Activated CD4-positive, alpha-beta T cell treated with anti-CD3 and anti-CD28 coated beads for 36 hours (primary cell): ENCODE measurements at regions not wholly inside any gene's neighbourhood (a gene's known extent, or its start where the extent isn't known, plus 50 kb on each side); places are given as distances from the start of the nearest gene placed in this dataset.
"Not testable (repeated sequence)": the region's sequence is repeated elsewhere in the genome, so short reads cannot be mapped to it uniquely, and the experiment has no call there.

ENCODE experiments used
- ATAC-seq: fragments of 200-7000 bp; cut with Tn5 transposase; one replicate; pipeline ENCODE4 v1.10.0; 2021; ENCODE audit warnings: mild to moderate bottlenecking, moderate library complexity
- CTCF ChIA-PET: fragments of 350-600 bp; sonication (Branson Sonifier 250); formaldehyde crosslinking; loops from one replicate; lab custom pipeline; 2021; ENCODE audit warnings: antibody characterized with exemption; lab: Charles Lee
- POLR2A ChIA-PET: fragments of 350-600 bp; sonication (Branson Sonifier 250); formaldehyde crosslinking; loops from one replicate; lab custom pipeline; 2021; ENCODE audit warnings: antibody characterized with exemption, inconsistent platforms; lab: Charles Lee
- DNase-seq: peaks from one replicate; pipeline ENCODE4 v3.0.0-alpha.2; 2020
- H3K27ac Mint-ChIP-seq: one replicate; pipeline ENCODE4 v1.8.0; 2021; ENCODE audit warnings: mixed read lengths
- H3K27me3 Mint-ChIP-seq: one replicate; pipeline ENCODE4 v1.8.0; 2021; ENCODE audit warnings: mixed read lengths
- H3K36me3 Mint-ChIP-seq: one replicate; pipeline ENCODE4 v1.8.0; 2021; ENCODE audit warnings: low read depth, mixed read lengths
- H3K4me1 Mint-ChIP-seq: one replicate; pipeline ENCODE4 v1.8.0; 2021; ENCODE audit warnings: mixed read lengths
- H3K4me3 Mint-ChIP-seq: one replicate; pipeline ENCODE4 v1.8.0; 2021; ENCODE audit warnings: mild to moderate bottlenecking, moderate library complexity, mixed read lengths
- H3K9me3 Mint-ChIP-seq: one replicate; pipeline ENCODE4 v1.8.0; 2021; ENCODE audit warnings: low read depth, mixed read lengths
- intact Hi-C, 2 experiments: fragments of 100-400 bp; cut with DNase I in 1 of 2; cut with micrococcal nuclease in 1 of 2; formaldehyde crosslinking; loops; one replicate each; pipeline versions ENCODE4 v1.14.2 to v1.15.1; 2022 to 2024; cut with DNase I, micrococcal nuclease

GRCh38 chr18:42533009-42533575 lies 578.1 kb downstream of the PIK3C3 start:
- POLR2A ChIA-PET: no interaction called here
- CTCF ChIA-PET: no interaction called here
- ATAC-seq (no peak), DNase-seq (no peak)
- H3K27ac Mint-ChIP-seq: no peak overlapping the region
- H3K27me3 Mint-ChIP-seq: no peaks in the 10 kb centered on the region
- intact Hi-C loops: no loop called here
- no peaks in the 10 kb centered on the region for H3K9me3 Mint-ChIP-seq
- H3K36me3 Mint-ChIP-seq: no peaks in the 10 kb centered on the region
- H3K4me3 Mint-ChIP-seq: no peak overlapping the region
- no peaks in the 10 kb centered on the region for H3K4me1 Mint-ChIP-seq

- H3K4me1 Mint-ChIP-seq: no peaks in the 10 kb centered on the region
- no peak overlapping the region for H3K4me3 Mint-ChIP-seq
- H3K27me3 Mint-ChIP-seq: no peaks in the 10 kb centered on the region
- H3K36me3 Mint-ChIP-seq: no peaks in the 10 kb centered on the region
- H3K27ac Mint-ChIP-seq: no peak overlapping the region
- CTCF ChIA-PET: no interaction called here
- no peak for ATAC-seq
- no peaks in the 10 kb centered on the region for H3K9me3 Mint-ChIP-seq
- no peak for DNase-seq
- POLR2A ChIA-PET: no interaction called here
- intact Hi-C loops: no loop called here
These were observed 578.6 kb downstream of the PIK3C3 start for GRCh38 chr18:42533616-42534015.

DNA sequence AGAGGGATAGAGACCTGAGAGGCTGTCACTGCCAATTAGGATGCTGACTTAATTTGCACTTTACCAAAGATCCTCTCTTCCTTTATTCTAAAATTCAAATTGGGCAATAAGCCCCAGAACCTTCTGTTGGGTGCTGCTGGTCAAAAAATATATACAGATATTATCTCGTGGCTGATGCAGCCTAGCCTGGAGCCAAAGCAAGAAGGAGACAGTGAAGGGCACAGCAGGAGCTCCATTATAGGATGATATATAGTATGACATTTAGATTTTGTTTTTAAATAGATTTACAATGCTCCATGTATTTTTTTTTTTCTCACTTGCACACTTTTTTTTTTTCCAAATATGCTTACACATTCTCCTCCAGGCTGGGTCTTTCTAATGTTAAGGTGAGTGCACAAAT lies 579.3 kb downstream of the PIK3C3 start:
- CTCF ChIA-PET: no interaction called here
- Mint-ChIP-seq H3K36me3 (no peaks in the 10 kb centered on the region), H3K4me3 (no peak overlapping the region), H3K27ac (no peak overlapping the region), H3K9me3 (no peaks in the 10 kb centered on the region), H3K27me3 (no peaks in the 10 kb centered on the region), H3K4me1 (no peaks in the 10 kb centered on the region)
- POLR2A ChIA-PET: interaction anchor here (0.7 kb wide), 1 partner anchor 242 kb away, joined by 5 read pairs; no protein-coding TSS in a partner anchor
- intact Hi-C loops: no loop called here
- DNase-seq (no peak), ATAC-seq (no peak)

DNA sequence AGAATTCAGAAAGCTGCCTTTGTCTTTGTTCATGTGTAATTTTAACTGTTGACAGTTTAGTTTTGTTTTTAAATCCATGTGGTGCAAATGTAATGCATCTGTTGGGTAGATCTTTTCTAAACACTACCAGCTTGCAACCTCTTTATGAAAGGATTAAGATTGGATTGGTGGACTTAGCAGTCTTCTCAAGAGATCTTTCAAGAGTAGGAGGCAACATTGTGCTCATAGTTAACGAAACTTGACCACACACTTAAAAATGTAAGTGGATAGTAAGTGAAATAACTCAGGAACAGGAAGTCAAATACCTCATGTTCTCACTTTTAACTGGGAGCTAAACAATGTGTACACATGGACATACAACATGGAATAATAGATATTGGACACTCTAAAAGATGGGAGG lies 579.0 kb downstream of the RIT2 start:
- ChIA-PET POLR2A (no interaction called here), CTCF (no interaction called here)
- no peaks in the 10 kb centered on the region for H3K27me3 Mint-ChIP-seq
- no peak overlapping the region for H3K4me3 Mint-ChIP-seq
- no peak overlapping the region for H3K27ac Mint-ChIP-seq
- H3K9me3 Mint-ChIP-seq: no peaks in the 10 kb centered on the region
- intact Hi-C loops: no loop called here
- no peak for DNase-seq
- ATAC-seq: no peak
- H3K4me1 Mint-ChIP-seq: no peaks in the 10 kb centered on the region
- no peaks in the 10 kb centered on the region for H3K36me3 Mint-ChIP-seq

GRCh38 chr18:42537291-42537690 lies 578.2 kb downstream of the RIT2 start:
- no peaks in the 10 kb centered on the region for H3K4me1 Mint-ChIP-seq
- no peaks in the 10 kb centered on the region for H3K36me3 Mint-ChIP-seq
- POLR2A ChIA-PET: no interaction called here
- H3K27me3 Mint-ChIP-seq: no peaks in the 10 kb centered on the region
- H3K4me3 Mint-ChIP-seq: no peak overlapping the region
- no peak overlapping the region for H3K27ac Mint-ChIP-seq
- intact Hi-C loops: no loop called here
- no peak for DNase-seq
- CTCF ChIA-PET: interaction anchor here (0.5 kb wide), 1 partner anchor 1709 kb away, joined by 3 read pairs; no protein-coding TSS in a partner anchor
- no peaks in the 10 kb centered on the region for H3K9me3 Mint-ChIP-seq
- ATAC-seq: no peak

DNA sequence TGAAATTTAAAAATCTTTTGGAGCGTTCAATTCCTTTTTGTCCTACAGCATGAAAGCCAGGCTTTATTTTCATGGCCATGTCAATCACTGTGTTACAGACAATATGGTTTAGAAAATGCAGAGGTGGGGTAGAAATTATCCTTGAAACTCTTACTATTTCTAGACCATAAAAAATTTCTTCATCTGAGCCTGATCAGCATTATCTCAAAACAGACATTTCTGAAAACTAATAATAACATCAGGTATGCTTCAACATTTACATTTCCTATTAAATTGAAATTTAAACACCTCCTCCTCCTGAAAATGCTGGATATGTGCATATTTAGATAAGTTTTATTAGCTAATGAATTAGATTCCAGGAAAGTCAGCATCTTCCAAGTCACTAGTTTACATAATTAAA lies 570.6 kb downstream of the RIT2 start:
- Mint-ChIP-seq H3K4me3 (no peak overlapping the region), H3K27ac (no peak overlapping the region), H3K4me1 (no peaks in the 10 kb centered on the region), H3K9me3 (peaks cover 1% of the 10 kb centered on the region), H3K27me3 (no peaks in the 10 kb centered on the region), H3K36me3 (no peaks in the 10 kb centered on the region)
- intact Hi-C loops: no loop called here
- ATAC-seq (no peak), DNase-seq (no peak)
- POLR2A ChIA-PET: no interaction called here
- CTCF ChIA-PET: interaction anchor here (0.7 kb wide), 1 partner anchor 142 kb away, joined by 3 read pairs; no protein-coding TSS in a partner anchor

GRCh38 chr18:42545825-42546224 lies 569.7 kb downstream of the RIT2 start:
- DNase-seq: no peak
- intact Hi-C loops: no loop called here
- POLR2A ChIA-PET: no interaction called here

GRCh38 chr18:42548493-42548892 lies 567.0 kb downstream of the RIT2 start:
- no peak overlapping the region for H3K4me3 Mint-ChIP-seq
- intact Hi-C loops: no loop called here
- ATAC-seq: no peak

More at GRCh38 chr18:42545825-42546224, 569.7 kb downstream of the RIT2 start:
- H3K36me3 Mint-ChIP-seq: no peaks in the 10 kb centered on the region
- H3K27me3 Mint-ChIP-seq: no peaks in the 10 kb centered on the region
- CTCF ChIA-PET: no interaction called here
- H3K4me3 Mint-ChIP-seq: no peak overlapping the region
- ATAC-seq: no peak
- peaks cover 1% of the 10 kb centered on the region for H3K9me3 Mint-ChIP-seq
- H3K4me1 Mint-ChIP-seq: no peaks in the 10 kb centered on the region
- no peak overlapping the region for H3K27ac Mint-ChIP-seq

GRCh38 chr18:42549596-42549995 lies 565.9 kb downstream of the RIT2 start:
- Mint-ChIP-seq H3K4me1 (no peaks in the 10 kb centered on the region), H3K36me3 (no peaks in the 10 kb centered on the region), H3K27me3 (no peaks in the 10 kb centered on the region), H3K4me3 (no peak overlapping the region), H3K9me3 (peaks cover 6% of the 10 kb centered on the region), H3K27ac (no peak overlapping the region)
- DNase-seq: no peak
- intact Hi-C loops: no loop called here
- ChIA-PET POLR2A (no interaction called here), CTCF (interaction anchor here (0.7 to 1.2 kb wide), 2 partner anchors 38 to 405 kb away, joined by 3 to 4 read pairs; no protein-coding TSS in a partner anchor)
- no peak for ATAC-seq

More at GRCh38 chr18:42548493-42548892, 567.0 kb downstream of the RIT2 start:
- Mint-ChIP-seq H3K9me3 (peaks cover 6% of the 10 kb centered on the region), H3K27ac (no peak overlapping the region), H3K36me3 (no peaks in the 10 kb centered on the region), H3K27me3 (no peaks in the 10 kb centered on the region), H3K4me1 (no peaks in the 10 kb centered on the region)
- DNase-seq: no peak
- ChIA-PET POLR2A (interaction anchor here (0.6 kb wide), 1 partner anchor 646 kb away, joined by 3 read pairs; no protein-coding TSS in a partner anchor), CTCF (interaction anchor here (1.2 kb wide), 1 partner anchor 40 kb away, joined by 4 read pairs; no protein-coding TSS in a partner anchor)

DNA sequence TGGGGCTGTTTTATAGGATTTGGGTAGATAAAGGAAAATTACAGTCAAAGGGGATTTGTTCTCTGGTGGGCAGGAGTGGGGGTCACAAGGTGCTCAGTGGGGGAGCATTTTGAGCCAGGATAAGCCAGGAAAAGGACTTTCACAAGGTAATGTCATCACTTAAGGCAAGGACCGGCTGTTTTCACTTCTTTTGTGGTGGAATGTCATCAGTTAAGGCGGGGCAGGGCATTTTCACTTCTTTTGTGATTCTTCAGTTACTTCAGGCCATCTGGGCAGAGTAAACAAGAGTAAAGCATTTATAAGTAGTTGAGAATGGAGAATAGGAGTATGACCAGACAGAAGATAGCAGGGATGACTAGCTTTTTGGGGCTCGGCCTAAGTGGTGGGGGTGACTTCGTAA lies 562.9 kb downstream of the RIT2 start:
- intact Hi-C loops, ATAC-seq, CTCF ChIA-PET: not testable (repeated sequence)

DNA sequence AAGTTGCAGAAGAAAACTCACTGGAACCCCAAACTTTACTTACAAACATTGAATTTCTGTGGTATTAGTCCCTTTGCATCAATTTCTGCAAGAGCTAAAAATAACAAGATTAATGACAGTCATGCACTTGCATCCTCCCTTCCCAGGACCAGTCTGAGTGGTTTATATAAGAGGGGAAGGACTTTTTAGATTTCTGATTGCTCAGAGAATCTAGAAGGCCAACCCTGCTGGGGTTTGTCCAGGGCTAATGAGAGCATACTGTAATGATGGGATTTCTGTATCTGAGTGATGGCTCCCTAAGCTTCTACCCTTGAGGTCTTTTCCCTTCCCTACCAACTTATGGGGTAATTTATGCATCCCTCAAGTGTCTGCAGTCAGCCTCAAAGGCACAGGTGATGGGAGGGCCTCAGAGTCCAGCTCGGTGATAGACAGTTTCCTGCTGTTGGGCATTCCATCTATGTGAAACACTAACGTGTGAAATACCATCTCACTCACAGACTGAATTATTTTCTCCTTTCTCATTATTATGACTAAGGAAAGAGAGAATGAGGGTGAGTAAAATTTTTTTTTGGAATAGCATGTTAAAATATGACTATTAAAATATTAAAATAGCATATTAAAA lies 556.3 kb downstream of the RIT2 start:
- intact Hi-C loops: no loop called here
- DNase-seq: no peak
- H3K27ac Mint-ChIP-seq: no peak overlapping the region
- POLR2A ChIA-PET: no interaction called here
- H3K27me3 Mint-ChIP-seq: no peaks in the 10 kb centered on the region
- no peaks in the 10 kb centered on the region for H3K36me3 Mint-ChIP-seq
- H3K9me3 Mint-ChIP-seq: peaks cover 5% of the 10 kb centered on the region
- no peaks in the 10 kb centered on the region for H3K4me1 Mint-ChIP-seq
- CTCF ChIA-PET: no interaction called here
- H3K4me3 Mint-ChIP-seq: no peak overlapping the region
- ATAC-seq: no peak

More for the DNA sequence above, 562.9 kb downstream of the RIT2 start:
- DNase-seq, H3K9me3 Mint-ChIP-seq, H3K36me3 Mint-ChIP-seq, POLR2A ChIA-PET, H3K27ac Mint-ChIP-seq, H3K4me1 Mint-ChIP-seq, H3K27me3 Mint-ChIP-seq, H3K4me3 Mint-ChIP-seq: not testable (repeated sequence)

DNA sequence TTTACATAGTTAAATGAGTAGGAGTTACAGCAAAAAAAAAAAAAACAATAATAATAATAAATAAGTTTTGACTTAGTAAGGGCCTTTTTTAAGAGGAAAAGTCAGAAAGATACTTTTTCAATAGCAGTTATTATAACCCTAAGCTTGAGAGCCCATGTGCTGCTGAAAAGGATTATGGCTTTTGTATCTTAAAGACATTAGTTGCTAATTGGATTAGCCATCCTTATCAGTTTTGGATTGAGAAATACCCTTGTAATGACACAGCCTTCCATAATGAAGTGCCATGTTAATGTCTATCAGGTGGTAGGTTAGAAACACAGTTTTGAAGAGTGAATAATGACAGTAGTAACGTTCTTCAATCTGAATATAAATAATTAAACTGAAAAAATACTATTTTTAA lies 554.0 kb downstream of the RIT2 start:
- DNase-seq (no peak), ATAC-seq (no peak)
- no peaks in the 10 kb centered on the region for H3K36me3 Mint-ChIP-seq
- POLR2A ChIA-PET: no interaction called here
- H3K27ac Mint-ChIP-seq: no peak overlapping the region
- H3K9me3 Mint-ChIP-seq: peaks cover 4% of the 10 kb centered on the region
- H3K27me3 Mint-ChIP-seq: no peaks in the 10 kb centered on the region
- intact Hi-C loops: no loop called here
- no peaks in the 10 kb centered on the region for H3K4me1 Mint-ChIP-seq
- no peak overlapping the region for H3K4me3 Mint-ChIP-seq
- CTCF ChIA-PET: no interaction called here
